HG03354 (cell line): ENCODE measurements at regions not wholly inside any gene's neighbourhood (a gene's known extent, or its start where the extent isn't known, plus 50 kb on each side); places are given as distances from the start of the nearest gene placed in this dataset.

Source experiments
- ATAC-seq: cut with Tn5 transposase; IDR thresholded peaks from one replicate; pipeline ENCODE4 v1.9.1; 2021; ENCODE audit warnings: mild to moderate bottlenecking; ENCODE audit not compliant: unreplicated experiment, poor library complexity, severe bottlenecking

DNA sequence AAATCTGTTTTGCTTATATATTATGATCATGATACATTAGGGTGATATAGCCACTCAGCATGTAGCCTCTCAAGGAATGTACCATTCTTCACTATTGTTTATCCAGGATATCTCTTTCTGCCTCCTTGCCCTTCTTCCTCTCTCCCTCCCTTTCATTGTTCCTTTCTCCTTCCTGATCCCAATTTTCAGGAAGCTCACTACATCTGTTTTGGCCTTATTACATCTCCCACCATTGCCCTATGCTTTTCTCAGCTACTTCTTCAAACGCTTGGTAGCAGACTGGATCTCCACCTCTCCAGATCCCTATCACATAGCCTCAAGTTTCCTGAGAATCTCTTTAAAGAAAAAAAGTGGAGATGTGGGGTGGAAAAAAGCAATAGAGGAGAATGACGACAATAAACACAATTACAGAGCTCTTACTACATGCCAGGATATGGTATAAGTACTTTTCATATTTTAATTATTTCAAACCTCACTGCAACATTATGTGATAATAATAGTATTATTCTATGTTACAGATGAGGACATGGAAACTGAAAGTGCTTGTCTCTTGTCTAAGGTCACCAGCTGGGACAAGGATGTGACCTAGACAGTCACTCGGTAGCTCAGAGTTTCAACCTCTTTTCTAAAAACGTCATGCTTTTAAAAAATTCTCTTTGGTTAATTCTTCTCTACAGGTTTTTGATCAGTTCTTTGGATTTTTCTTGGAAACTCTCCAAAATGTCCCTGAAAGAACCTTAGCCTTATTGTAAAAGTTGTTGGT lies 959.1 kb downstream of the CDH11 start:
- ATAC-seq: no peak

DNA sequence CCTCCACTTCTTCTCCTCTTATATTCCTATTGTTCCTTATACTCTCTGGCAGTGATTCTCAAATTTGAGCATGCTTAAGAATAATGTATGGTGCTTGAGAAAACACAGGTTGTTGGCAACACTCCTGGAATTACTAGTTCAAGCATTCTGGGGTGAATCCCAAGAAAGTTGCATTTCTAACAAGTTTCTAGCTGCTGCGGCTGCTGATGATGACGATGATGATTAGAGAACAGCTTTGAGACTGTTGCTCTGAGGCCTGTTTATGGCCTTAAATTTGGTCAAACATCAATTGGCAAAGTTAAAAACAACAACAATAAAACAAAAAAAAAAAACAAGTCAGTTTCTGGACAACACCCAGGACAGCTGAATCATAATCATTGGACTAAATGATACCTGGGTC lies 961.9 kb downstream of the CDH11 start:
- no peak for ATAC-seq

DNA sequence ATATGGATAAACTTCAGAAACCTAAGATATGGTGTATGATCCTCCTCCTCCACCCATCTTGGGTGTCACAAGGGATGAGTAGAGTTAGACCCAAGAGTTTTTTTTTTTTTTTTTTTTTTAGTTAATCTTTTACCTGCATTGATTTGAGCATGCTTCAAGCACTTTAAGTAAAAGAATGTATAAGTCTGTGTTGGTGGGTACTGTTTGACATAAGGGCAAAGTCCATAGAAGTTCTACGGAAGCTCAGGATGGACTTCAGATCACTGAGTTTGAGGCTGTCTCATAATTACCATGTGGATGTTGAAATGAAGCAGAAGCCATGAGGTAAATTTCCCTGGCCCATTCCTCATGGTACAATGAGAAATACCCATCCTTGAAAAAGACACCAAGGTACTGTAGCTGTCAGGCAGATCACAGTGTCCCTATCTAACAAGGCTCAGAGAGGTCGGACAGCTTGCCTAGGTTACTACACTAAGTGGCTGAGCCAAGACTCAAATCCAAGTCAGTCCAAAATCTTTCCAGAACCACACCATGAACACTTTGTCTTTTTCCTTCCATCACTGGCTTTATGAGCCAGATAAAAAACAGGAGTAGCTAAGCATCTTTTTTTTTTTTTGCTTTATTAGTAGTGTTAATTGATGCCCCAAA lies 962.8 kb downstream of the CDH11 start:
- ATAC-seq: no peak

DNA sequence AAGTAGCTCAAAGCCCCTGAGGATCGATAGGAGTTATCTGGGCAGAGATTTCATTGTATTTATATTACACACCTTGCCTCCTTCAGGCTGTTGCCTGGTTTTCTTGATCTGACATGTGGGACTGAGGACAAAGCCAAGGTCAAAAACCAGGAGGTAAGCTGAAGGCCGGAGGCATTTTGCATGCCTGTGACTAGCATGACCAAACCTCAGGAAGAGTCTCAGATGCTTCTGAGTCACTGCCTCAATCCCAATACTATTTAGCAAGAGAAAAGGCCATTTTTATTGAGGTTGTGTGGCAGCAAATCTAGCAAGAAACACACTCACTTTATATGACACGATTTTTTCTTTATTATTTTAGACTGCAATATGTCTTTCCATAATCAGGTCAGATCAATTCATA lies 968.1 kb downstream of the CDH11 start:
- ATAC-seq: no peak

DNA sequence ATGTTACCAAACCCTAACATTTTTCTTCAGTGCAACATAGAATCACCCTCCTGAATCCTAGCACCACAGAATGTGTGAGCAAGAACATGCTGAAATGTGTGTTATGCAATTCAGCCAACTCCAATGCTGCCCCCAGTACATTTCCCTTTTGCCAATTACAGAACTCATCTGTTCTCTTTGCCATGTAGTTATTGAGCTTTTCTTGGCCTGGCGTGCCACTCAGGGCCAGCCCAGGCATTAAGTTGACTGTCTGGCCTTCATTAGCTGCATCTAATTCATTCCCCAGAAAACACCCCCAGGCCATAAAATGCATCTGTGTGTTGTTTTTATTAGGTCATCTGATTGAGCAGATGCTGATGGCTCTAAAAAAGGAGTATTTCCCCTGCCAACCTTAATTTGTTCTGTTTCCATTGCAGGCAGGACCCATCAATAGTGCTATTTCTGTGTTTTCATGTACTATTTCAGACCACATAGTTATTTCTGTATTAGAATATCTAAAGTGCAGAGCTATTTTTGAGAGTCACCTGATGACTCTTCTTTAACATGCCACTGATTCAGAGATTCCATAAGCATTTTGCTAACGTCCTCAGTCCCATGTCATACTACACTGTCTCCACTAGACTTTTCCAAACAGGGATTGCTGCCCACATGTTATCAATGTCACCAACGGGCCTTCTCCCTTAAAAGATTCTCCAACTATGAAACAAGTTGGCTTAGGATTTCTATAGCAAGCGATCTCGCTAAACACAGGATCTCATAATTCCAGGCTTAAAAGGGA lies 969.7 kb downstream of the CDH11 start:
- ATAC-seq: no peak

DNA sequence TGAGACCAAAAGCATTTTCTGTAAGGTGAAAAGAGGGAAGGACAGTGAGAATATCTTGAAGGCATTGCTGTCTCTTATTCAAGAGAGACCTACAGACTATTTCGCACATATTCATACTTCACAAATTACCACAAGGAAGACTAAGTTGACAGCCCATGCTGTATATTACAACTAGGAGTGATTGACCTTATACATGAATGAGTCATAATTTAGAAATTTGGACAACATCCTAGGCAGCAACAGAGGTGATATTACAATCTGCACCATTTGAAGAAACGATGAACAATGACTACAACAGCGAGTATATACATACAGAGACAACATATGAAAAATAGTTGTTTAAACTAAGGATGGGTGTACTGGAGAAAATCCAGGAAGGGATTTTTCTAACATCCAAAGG lies 971.7 kb downstream of the CDH11 start:
- no peak for ATAC-seq

DNA sequence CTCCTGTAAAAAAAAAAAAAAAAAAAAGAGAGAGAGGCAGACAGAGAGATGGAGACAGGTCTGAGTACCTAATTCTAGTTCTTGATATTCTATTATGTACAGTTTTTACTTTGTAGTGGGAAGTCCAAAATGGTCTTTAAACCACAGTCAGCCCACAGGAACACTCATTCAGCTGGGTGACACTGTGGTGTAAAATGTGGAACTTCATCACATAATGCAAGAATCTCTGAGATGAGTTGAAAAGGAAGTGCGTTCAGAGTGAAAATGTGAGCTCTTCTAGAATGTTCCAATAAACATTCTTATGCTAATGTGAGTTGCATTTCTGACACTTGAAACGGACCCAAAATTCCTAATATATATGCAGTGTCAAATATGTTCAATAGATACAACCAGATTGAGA lies 972.1 kb downstream of the CDH11 start:
- no peak for ATAC-seq

DNA sequence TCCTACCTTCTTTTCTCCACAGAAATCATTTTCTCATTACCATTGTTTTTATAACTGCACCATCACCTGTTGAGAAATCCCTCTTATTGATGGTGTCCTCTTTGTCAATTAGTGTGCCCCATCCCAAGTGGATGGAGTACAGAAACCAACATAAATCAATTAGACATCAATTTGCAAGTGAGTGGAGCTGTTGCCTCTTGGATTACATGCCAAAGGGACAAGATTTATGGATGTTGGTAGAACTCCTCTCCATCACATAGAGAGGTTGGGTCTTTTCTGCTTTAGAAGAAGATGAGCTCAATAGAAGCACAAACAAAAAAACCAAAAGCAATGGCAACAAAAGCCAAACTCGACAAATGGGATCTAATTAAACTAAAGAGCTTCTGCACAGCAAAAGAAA lies 973.5 kb downstream of the CDH11 start:
- ATAC-seq: no peak

DNA sequence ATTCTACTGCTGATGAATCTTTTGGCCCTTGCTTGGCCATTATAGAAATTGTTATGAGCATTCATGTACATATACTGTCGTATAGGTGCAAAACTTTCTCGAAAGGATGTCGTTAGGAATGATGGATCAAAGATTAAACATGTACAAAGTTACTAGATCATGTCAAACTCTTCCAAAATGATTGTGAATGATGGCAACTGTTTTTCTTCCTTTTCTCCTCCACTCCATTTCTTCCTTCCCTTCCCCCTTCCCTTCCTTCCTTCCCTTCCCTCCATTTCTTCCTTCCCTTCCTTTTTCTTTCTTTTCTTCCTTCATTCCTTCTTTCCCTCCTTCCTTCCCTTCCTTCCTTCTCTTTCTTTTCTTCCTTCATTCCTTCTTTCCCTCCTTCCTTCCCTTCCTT lies 973.9 kb downstream of the CDH11 start:
- no peak for ATAC-seq

DNA sequence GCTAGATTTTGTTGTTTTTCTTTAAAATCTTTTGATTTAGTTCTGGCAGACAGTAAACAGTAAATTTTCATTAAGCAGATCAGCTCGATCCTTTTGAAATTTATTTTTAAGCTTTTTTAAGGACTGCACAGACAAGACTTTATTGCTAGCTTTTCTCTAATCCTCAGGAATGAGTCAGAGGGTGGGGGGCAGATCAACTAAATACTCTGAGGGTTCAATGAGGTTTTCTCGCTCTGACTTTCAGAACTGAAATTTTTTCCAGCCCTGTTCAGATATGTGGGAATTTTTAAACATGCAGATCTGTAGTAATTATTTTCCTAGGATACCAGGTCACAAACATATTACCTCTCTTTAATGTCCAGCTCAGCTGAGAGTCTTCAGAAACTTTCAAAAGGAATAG lies 977.2 kb downstream of the CDH11 start:
- ATAC-seq: no peak

DNA sequence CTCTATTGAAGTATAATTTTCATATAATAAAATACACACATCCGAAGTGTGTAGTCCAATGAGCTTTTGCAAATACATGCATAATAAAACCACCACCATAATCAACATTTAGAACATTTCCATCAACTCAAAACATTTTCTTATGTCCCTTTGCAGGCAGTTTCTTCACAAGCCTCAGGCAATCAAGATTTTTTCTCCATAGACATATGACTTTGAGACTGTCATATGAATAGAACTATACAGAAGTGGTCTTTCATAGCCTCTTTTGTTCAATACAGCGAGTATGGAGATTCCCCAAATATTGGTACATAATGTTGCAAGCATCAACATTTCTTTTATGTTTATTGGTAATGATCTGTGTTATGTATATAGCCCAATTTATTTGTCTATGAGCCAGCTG lies 983.2 kb downstream of the CDH11 start:
- ATAC-seq: no peak

DNA sequence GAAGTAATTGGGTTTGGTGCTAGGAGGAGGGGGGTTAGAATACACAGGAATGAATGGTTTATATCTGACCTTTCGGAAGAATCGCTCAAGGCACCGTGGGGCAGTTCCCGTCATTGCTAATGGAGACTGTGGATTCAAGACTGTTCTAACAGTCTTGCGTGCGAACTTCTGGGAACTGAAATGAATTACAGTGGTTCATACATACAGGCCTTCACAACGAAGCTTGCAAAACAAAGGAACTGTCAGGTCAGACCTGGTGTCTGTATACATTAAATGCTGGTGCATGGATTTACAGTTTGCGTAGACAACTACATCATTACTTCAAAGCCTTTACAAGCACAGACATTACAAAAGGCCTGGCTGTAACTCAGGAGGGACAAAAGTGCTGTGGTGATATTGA lies 983.9 kb downstream of the CDH11 start:
- no peak for ATAC-seq

DNA sequence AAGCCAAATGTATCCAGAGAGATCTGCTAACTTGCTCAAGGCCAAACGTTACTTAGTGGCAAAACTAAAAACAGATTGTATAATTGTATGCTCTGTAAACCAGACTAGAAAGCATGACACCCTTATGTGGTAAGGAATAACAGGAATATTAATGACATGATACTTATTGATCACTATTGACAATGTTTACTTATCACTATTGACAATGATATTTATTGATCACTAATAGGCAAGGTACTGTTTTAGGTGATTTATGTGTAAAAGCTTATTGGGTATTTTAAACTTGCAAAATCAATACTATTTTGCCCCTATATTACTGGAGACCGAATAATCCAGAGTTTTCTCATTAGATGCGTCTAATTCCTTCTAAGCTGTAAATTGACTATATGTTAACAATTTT lies 985.1 kb downstream of the CDH11 start:
- no peak for ATAC-seq

DNA sequence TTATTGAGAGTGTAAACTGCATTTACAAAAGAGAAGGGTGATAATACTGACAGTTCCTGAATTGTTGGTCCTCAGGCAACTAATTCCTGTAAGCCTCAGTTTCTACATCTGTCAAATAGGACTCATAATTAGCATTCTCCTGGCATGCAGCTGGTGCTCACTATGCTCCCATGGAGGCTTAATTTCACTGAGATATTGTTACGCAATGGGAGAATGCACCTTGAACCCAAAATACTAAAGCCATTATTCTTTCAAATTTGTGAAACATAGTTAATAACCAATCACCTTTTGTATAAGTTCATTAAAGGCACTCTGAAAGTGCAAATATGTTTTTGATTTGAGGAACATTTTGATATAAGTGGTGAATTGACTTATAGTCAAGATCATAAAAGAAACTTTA lies 985.5 kb downstream of the CDH11 start:
- no peak for ATAC-seq

DNA sequence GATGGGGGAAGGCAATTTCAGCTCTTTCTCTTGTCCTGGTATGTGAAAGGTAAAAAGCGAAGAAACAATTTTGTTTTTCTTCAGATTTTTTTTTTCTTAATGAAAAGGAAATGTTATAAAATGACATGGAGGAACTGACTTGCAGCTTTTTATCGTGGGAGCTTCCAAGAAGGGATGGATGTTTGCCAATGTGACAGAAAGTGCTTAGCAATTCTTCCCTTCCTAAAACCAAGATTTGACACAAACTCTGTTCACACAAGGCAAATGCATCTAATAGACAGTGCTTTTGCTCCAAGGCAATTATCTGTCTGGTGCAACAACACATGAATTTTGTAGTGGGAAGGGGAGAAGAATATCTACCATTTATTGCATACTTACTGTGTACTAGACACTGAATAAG lies 988.5 kb downstream of the CDH11 start:
- ATAC-seq: no peak

DNA sequence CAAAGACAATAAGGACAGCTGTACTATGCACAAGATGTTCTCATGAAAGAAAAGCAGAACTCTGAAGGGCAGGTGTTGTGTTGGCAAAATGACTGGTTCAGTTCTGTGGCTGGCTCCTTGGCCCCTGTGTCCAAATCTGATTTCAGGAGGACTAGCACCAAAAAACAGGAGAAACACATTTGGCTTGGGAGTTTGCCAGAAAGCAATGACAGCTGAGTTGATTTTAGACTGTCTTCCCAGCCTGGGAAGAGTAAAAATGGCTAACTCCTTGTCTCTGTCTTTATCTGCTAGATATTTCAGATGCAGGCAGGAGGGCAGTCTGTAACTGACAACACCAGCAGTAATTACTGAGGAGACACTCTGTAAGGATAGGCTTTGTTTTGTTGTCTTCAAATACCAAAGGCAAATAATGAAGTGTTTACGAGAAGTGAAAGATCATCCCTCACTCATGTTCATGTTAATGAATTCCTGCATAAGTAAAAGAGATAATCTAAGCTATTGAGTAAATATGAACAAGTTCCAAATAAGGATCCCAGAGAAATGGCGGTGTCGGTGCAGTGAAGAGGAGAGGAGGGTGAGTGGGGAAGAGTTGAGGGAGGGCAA lies 989.0 kb downstream of the CDH11 start:
- no peak for ATAC-seq

DNA sequence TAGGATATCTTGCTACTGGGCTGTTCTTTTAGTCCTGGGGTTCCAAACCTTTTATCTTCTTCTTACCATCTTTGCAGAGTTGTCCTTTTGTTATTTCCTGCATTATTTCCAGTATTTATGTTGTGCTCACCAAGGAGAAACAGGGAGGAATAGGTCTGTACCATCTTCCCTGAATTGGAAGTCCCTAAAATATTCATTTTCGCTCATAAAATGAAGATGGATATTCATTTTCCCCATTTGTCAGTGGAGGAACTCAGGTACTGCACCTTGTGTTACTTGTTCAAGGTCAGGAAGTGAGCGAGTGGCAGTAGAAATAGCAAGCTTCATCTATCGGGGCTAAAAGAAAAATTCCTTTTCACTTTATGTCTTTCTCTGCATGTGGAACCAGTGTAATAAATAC lies 989.7 kb downstream of the CDH11 start:
- no peak for ATAC-seq

DNA sequence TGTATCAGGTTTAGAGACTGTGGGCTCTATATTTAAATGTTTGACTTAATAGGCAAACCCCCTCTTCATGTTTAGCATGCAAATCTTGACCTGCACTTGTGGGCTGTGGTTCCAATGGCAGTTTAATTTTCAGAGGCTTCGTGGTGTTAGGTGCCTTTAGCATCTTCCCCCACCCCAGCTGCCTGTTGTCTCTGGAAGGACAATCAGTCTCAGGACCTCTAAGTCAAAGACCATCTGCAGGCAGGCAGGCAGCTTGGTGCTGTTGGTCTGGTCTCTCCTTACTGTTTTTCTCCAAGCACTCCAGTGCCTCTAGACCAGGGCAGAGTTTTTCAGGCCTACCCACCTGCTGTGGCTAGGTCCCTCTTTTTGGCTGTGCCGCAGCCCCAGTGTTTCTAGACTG lies 990.4 kb downstream of the CDH11 start:
- no peak for ATAC-seq

DNA sequence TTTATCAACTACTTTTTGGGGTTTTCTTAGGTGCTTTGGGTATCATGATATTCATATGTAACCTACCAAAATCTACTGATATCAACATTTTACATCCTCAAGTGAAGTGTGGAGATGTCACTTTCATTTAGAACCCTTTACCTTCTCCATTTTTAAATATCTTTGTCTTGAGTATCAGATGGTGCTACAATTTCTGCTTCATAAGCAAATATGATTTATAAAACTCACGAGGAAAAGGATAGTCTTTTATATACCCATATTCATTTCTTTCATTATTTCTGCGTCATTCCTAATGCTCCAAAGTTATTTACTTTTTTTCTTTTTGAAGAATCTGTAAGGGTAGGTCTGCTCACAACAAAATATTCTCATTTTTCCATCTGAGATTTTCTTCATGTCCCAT lies 991.7 kb downstream of the CDH11 start:
- ATAC-seq: no peak

DNA sequence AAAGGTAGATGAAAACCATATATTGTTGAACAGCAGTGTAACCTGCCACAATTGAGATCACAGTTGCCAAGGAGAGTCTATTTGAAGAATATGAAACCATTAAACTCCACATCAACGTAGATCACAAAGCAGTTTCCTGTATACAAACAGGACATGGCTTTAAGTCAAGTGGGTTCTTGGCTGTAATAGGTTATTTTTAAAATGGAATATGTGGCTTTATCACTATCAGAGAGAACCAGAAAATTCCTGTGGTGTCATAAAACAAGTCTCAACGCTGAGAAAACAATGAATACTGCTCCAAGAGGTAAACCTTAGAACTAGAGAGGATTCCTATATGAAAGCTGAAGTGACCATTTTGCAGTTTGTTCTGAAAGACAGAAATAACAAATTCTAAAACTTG lies 999.7 kb downstream of the CDH11 start:
- ATAC-seq: no peak

DNA sequence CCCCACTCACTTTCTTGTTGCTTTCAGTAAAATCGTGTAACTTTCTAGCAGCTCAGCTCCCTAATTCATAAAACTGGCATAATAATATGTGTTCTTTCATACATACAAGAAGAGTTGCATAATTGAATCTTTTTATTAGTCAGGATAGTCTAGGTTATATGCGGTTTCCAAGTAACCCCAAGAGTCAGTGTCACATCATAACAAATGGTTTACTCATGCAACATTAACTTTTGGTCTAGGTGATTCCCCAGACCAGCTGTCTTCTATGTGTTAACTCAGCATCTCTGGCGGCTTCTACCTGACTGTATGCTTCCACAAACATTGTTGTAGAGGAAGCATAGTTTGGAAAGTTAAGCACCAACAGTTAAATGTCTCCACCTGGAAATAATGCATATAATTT lies 1000.4 kb downstream of the CDH11 start:
- no peak for ATAC-seq
